ENCODE measurements at regions not wholly inside any gene's neighbourhood (a gene's known extent, or its start where the extent isn't known, plus 50 kb on each side); places are given as distances from the start of the nearest gene placed in this dataset.
A peak's percentile ranks its signal among the peaks of the same experiment; 100 is the strongest.
"Not testable (repeated sequence)": the region's sequence is repeated elsewhere in the genome, so short reads cannot be mapped to it uniquely, and the experiment has no call there.

GRCh38 chr1:20432341-20432740 is 53.7 kb downstream of the CAMK2N1 start:
- DNase-seq (ENCODE audit: low read depth, low spot score): no peak

DNA sequence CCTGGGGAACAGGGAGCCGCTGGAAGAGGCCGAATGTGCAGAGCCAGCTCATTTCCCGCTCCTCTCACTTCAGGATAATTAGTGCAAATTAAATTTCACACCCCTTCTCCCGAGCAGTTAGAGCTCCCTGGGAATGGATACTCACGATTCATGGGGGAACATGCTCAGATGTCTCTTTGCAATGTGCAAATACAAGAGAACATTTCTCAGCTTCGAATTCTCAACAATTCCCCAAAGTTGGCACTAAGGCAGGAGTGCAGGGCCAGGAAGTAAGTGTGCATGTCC is 54.9 kb downstream of the CAMK2N1 start:
- no peak for DNase-seq (ENCODE audit: low read depth, low spot score)

DNA sequence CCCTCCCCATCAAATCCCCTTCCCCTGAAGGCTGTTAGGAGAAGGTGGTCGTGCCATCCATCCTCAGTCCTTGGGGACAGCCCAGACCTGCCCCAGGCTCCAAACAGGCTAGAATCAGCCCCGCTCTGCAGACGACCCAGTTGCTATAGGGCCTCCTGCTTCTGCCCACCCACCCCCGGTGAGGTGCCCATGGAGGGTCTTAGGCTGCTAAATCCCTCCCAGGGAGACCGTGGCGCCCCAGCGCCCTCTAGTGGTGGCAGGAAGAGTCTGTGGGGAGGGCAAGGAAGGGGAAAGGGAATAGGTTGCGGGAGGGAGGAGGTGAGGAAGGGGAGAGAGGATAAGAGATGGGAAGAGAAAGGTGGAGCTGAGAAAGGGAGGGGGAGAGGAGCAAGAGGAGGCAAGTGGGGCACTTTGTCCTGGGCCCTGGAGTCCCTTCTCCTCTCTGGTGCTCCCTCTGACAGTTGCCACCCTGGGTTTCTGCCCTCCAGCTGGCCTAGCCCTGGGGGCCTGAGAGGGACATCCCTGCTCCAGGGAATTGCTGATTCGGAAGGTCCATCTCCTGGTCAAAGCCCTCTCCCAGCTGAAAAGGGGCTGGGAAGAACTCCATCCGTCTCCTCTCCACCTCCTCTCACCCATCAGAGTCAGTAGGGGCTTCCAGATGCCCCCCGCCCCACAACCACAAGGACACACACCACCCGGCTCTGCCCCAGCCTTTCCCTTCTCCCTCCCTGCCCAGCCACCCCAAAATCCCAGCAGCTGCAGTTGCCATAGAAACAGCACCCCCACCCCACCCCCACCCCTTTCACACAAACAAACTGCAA is 55.4 kb downstream of the CAMK2N1 start:
- peak; percentile 9 for DNase-seq (ENCODE audit: low read depth, low spot score)

- no peak for DNase-seq (ENCODE audit: low read depth, low spot score)
Measured at GRCh38 chr1:20429296-20429695, 56.7 kb downstream of the CAMK2N1 start.

DNA sequence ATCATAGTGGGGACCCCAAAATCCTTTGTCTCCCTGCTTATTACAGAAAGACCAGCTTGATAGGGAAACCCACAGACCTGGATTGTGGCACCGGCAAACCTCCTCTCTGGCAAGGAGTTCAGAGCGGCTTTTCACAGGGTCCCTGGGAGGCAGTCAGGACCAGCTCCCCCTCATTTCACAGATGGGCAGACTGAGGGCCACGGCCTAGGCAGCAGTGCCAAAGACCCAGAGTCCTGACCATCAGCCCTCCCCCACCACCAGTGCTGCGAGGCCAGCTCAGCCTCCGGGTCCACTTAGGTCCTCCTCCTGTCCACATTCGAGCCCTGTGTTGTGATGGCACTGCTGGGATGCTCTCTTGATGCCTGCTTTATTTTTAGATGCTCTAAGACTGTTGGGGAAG is 57.2 kb downstream of the CAMK2N1 start:
- DNase-seq (ENCODE audit: low read depth, low spot score): no peak

DNA sequence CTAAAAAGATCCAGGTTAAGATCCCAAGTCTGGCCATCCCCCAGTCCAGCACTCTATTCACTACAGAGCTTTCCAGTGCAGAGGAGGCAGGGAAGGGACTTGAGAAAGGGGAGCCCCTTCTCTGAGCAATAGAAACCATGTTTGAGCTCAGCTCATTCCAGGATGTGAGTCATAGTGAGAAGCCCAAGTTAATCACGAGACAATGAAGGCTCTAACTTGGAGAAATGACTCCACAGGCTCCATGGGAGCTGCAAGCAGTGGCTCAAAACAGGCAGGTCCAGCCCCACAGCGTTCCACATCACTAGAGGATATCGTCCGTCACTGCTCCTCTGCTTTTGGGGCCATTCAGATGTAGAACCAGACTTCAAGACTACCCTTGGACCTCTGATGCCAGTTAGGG is 59.1 kb downstream of the CAMK2N1 start:
- DNase-seq (ENCODE audit: low read depth, low spot score): no peak

GRCh38 chr1:20426371-20426770 is 59.6 kb downstream of the CAMK2N1 start:
- DNase-seq (ENCODE audit: low read depth, low spot score): no peak

GRCh38 chr1:20425622-20426021 is 60.4 kb downstream of the CAMK2N1 start:
- DNase-seq (ENCODE audit: low read depth, low spot score): no peak

DNA sequence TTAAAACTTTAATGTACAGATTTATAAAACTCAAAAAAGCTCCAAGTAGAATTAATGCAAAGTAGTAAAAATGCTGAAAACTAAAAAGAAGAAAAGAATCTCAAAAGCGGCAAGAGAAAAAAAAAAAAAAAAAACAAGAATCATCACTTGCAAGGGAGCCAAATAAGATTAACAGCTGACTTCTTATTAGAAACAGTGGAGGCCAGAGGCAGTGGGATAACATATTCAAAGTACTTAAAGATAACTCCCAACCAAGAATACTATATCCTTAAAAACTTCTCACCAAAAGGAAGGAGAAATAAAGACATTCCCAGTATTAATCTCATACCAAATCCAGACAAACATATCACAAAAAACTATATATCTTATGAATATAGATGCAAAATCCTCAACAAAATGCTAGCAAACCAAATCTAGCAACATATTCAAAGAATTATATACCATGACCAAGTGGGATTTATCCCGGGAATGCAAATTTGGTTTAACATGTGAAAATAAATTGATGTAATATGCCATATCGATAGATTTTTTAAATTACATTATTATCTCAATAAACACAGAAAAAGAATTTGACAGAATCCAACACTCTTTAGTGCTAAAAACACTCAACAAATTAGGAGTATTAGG is 62.7 kb downstream of the CAMK2N1 start:
- DNase-seq (ENCODE audit: low read depth, low spot score): no peak

DNA sequence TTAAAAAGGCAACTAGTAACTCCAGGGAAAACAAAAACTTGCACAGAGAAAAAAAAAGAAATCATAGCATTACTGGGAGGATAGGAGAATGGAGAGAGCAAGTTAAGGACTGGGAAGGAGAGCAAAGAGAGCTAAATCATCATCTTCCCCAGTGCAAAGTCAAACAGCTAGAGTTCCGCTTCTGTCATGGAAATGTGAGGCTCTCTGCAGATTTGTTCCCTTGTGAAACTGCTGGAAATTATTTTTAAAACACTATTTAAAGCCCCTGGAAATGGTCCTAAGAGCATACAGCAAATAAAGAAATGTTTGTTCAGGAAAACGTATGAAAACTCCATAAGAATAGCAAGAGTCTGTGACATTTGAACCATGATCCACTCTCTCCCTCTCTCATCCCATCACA is 64.6 kb downstream of the CAMK2N1 start:
- no peak for DNase-seq (ENCODE audit: low read depth, low spot score)

DNA sequence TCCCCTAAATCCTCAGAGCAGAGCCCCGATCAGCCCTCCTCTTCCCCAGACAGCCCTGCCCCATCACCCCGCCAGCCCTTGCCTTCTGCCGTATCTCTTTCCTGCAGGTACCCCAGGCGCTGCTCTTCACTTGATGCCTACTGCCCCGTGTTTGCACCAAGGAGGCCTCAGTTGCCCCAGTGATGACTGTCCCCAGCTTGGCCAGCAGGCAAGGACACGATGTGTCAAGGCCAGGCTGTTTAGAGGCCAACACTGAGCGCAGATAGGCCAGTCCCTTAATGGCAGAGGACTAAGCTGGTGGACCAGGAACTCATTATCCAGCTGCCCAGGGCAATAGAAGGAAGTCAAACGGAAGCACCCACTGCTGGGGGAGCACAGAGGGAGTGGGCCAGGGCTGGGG is 68.4 kb downstream of the CAMK2N1 start:
- no peak for DNase-seq (ENCODE audit: low read depth, low spot score)

DNA sequence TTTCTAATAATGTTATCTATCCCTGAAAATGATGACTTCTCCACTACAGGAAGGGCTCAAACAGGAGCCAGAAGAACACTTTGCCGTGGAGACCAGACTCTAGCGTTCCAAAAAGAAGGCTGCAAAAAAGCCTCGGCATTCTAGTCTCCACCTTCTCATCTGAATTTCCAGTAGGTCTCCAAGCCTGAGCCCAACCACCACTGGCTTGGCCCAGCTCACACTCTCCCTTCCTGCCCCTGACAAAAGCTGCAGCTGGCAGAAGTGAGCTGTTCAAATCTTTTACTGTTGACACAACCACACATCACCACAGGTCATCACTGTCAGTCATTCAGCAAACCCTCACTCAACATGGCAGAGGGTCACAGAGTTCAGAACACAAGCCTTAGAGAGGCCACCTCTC is 69.3 kb downstream of the CAMK2N1 start:
- no peak for DNase-seq (ENCODE audit: low read depth, low spot score)

DNA sequence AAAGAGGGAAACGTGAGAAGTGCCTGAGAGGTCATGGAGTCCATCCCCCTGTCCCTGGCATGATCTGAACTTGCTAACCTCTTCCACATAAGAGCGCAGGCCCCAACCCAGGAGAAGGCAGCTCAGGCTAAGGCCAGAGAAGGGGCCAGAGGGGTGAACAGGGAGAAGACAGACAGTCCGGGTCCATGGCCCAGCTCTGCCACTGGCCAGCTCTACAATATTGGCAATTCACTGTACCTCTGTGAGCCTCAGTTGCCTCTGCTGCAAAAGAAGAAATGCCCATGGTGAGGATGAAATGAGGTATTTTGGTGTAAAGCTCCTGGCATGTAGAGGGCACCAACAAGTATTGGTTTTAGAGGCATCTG is 72.3 kb downstream of the CAMK2N1 start:
- no peak for DNase-seq (ENCODE audit: low read depth, low spot score)

DNA sequence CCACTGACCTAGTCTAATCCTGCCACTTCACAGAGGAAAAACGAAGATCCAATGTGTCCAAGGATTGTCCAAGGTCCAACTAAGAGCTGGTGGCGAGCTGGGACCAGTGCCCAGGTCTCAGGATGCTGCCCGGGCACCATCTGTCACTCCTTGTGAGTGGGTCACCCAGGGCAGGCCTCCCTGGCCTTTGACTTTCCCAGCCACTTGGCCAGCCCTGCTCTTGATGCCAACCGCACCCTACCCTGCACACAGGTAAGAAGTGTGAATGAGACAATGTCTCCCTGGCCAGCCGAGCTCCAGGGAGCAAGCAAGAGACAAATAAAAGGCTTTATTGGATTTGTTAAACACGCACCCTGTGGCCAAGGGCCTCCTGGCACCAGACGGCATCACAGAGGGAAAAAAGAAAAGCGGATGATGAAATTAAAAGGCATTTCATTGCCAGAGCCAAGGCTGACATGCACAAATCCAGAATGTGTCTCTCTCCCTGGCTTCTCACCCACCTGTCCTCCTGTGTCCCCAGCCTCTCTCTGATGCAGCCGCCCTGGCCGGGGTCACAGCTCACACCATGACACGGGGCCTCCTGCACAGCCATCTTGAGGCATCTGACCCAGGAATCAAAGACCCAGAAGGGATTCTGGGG is 72.8 kb downstream of the CAMK2N1 start:
- no peak for DNase-seq (ENCODE audit: low read depth, low spot score)

- no peak for DNase-seq (ENCODE audit: low read depth, low spot score)
Measured at GRCh38 chr1:20411196-20411980, 74.6 kb downstream of the CAMK2N1 start.

DNA sequence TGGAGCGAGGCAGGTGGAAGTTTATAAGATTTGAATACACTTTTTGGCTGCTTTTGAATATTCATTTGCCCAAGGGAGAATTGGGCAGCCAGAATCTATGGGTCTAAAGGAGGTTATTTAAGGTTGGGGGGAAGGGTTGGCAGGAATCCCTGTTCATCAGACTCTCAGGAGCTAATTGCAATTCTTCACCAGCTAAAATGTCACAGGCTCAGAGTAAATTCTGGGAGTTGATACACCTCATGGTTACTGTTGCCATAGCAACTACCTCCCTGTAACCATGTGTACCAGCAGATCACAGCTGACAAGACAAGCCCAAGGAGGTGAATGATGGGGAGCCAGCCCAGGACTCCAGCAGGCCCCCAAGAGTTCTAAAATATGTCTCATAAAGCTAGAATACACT is 75.5 kb downstream of the CAMK2N1 start:
- no peak for DNase-seq (ENCODE audit: low read depth, low spot score)

GRCh38 chr1:20409971-20410370 is 76.0 kb downstream of the CAMK2N1 start:
- DNase-seq (ENCODE audit: low read depth, low spot score): no peak

DNA sequence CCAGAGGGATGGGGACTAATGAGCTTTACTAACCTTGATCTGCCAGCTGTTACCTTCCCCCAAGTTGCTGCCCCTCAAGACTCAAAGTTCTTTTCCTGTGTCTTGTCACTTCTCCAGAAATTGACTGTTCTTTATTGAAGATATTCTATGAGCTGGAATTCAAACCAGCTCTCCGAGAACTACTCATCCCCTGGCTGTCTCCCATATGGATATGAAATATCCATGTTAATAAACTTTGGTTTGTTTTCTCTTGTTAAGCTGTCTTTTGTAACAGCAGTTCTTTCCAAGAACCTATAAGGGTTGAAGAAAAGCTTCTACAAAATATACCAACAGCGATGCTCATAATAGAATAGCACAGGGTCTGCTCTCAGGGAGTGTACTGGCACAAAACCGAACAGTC is 77.0 kb downstream of the CAMK2N1 start:
- no peak for DNase-seq (ENCODE audit: low read depth, low spot score)

- DNase-seq (ENCODE audit: low read depth, low spot score): not testable (repeated sequence)
Measured at GRCh38 chr1:20408133-20408650, 77.8 kb downstream of the CAMK2N1 start.

DNA sequence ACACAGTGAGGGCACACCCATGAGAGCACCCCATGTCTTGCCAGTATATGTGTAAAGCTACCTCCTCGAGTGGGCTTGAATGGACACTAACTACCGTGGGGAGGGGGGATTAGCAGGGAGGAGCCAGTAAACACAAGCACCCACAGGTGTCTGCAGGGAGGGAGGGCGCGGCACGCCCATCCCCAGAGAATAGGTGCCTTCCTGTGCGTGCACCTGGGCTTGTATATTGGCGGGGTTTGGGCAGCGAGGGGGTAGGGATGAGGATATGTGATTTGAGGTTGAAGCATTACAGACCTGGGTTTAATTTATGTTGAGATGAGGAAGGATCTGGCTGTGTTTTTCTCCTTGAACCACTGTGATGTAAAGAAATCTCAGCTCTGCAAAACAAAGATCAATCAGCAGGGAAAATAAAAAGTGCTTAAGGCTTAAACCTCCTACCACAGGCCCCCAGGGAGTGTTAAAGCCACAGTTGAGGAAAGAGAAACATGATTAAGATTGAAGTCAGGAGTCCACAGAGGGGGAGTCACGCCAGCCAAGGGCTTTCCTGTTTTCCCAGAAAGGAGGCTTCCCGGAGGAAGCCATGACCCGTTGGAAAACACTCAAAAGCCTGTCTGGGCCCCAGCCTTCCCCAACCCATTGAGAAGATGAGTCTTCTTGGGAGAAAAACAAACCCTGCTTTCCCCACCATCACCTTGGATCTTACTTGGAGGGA is 80.0 kb downstream of the CAMK2N1 start:
- no peak for DNase-seq (ENCODE audit: low read depth, low spot score)

DNA sequence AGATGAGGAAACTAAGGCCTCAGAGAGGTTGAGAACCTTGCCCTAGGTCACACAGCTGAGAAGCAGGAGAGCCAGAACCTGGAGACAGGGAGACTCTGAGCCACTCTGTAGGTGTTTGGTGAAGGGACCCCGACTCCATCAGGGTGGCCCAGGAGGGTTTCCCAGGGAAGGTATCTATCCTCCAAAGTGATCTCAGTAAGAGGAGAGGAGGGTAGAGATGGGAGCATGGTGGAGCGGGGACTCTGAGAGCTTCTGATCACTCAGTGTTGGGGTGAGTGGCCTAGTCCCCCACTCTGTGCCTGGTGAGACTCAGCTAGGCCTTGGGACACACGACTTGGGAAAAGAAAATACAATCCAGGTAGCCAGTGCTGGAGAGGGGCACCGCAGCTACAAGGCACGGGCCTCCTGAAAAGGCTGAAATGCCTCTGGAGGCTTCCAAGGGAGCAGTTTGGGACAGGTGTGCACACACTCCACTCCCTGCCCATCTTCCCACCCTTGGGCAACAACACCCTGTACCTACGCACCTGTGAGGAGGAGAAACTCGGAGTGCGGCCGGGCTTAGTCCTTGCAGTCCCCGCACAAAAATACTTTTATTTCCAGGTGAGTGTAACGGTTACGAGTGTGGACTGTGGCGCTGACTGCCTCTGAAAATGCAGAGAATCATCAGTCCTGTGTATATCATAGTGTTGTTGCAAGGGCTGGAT is 80.8 kb downstream of the CAMK2N1 start:
- no peak for DNase-seq (ENCODE audit: low read depth, low spot score)
